Upper lobe of right lung (tissue), 1 donor: ENCODE measurements at regions not wholly inside any gene's neighbourhood (a gene's known extent, or its start where the extent isn't known, plus 50 kb on each side); places are given as distances from the start of the nearest gene placed in this dataset.

Experiments used
- ATAC-seq: fragments of 200-7000 bp; cut with Tn5 transposase; one replicate; pipeline ENCODE4 v1.9.1; 2020; ENCODE audit warnings: mild to moderate bottlenecking, moderate library complexity
- DNase-seq: peaks from one replicate; pipeline ENCODE4 v3.0.0-alpha.2; 2020
- H3K27ac ChIP-seq: fragments of 200-600 bp; one replicate; pipeline ENCODE4 v1.8.0; 2022
- H3K27me3 ChIP-seq: fragments of 200-600 bp; one replicate; pipeline ENCODE4 v1.8.0; 2022; ENCODE audit warnings: mild to moderate bottlenecking
- H3K36me3 ChIP-seq: fragments of 200-600 bp; one replicate; pipeline ENCODE4 v1.8.0; 2022
- H3K4me1 ChIP-seq: fragments of 200-600 bp; one replicate; pipeline ENCODE4 v1.8.0; 2022
- H3K4me3 ChIP-seq: fragments of 200-600 bp; one replicate; pipeline ENCODE4 v1.8.0; 2022; ENCODE audit warnings: mild to moderate bottlenecking
- H3K9me3 ChIP-seq: fragments of 200-600 bp; one replicate; pipeline ENCODE4 v1.8.0; 2022
- CTCF ChIP-seq: fragments of 200-600 bp; IDR thresholded peaks from one replicate; pipeline ENCODE4 v1.8.0; 2022; ENCODE audit warnings: antibody characterized with exemption
- intact Hi-C: fragments of 100-400 bp; cut with DNase I; formaldehyde crosslinking; loops from one replicate; pipeline ENCODE4 v1.11.0; 2022
- donor health status: DM: no; HTN: yes; CAD: no; lungs with severe emphysema.

- DNase-seq (no peak), ATAC-seq (peak; percentile 26)
- H3K36me3 ChIP-seq, result no peaks in the 10 kb centered on the region
- H3K4me3 ChIP-seq, result no peak overlapping the region
- H3K4me1 ChIP-seq, result no peaks in the 10 kb centered on the region
- intact Hi-C loops, result no loop called here
- peak; percentile 14 for TF ChIP-seq CTCF
- no peak overlapping the region for H3K27ac ChIP-seq
- no peaks in the 10 kb centered on the region for H3K9me3 ChIP-seq
- H3K27me3 ChIP-seq, result no peaks in the 10 kb centered on the region
Measured at GRCh38 chr11:131217313-131218310, 152.8 kb upstream of the NTM start.

- H3K36me3 ChIP-seq, result no peaks in the 10 kb centered on the region
- no peaks in the 10 kb centered on the region for H3K9me3 ChIP-seq
- H3K4me3 ChIP-seq, result no peak overlapping the region
- H3K4me1 ChIP-seq, result no peaks in the 10 kb centered on the region
- no peak for TF ChIP-seq CTCF
- H3K27ac ChIP-seq, result no peak overlapping the region
- DNase-seq, result no peak
- no peak for ATAC-seq
- no peaks in the 10 kb centered on the region for H3K27me3 ChIP-seq
- intact Hi-C loops, result no loop called here
Measured at GRCh38 chr11:131218542-131218941, 151.9 kb upstream of the NTM start.

- Histone ChIP-seq H3K4me3 (no peak overlapping the region), H3K9me3 (no peaks in the 10 kb centered on the region), H3K36me3 (no peaks in the 10 kb centered on the region), H3K27me3 (no peaks in the 10 kb centered on the region), H3K27ac (no peak overlapping the region), H3K4me1 (no peaks in the 10 kb centered on the region)
- DNase-seq, result no peak
- no peak for TF ChIP-seq CTCF
- intact Hi-C loops, result no loop called here
- ATAC-seq, result no peak
Measured at GRCh38 chr11:131219646-131220045, 150.8 kb upstream of the NTM start.

GRCh38 chr11:131223198-131223991, 147.0 kb upstream of the NTM start:
- Histone ChIP-seq H3K36me3 (no peaks in the 10 kb centered on the region), H3K27me3 (no peaks in the 10 kb centered on the region), H3K9me3 (no peaks in the 10 kb centered on the region), H3K4me1 (no peaks in the 10 kb centered on the region), H3K27ac (no peak overlapping the region), H3K4me3 (no peak overlapping the region)
- DNase-seq (no peak), ATAC-seq (no peak)
- intact Hi-C loops, result no loop called here
- TF ChIP-seq CTCF, result no peak

GRCh38 chr11:131228378-131228777, 142.0 kb upstream of the NTM start:
- Histone ChIP-seq H3K27me3 (no peaks in the 10 kb centered on the region), H3K27ac (no peak overlapping the region), H3K36me3 (no peaks in the 10 kb centered on the region), H3K9me3 (no peaks in the 10 kb centered on the region), H3K4me1 (no peaks in the 10 kb centered on the region), H3K4me3 (no peak overlapping the region)
- ATAC-seq (no peak), DNase-seq (no peak)
- intact Hi-C loops, result no loop called here
- no peak for TF ChIP-seq CTCF
